ENCODE measurements at regions not wholly inside any gene's neighbourhood (a gene's known extent, or its start where the extent isn't known, plus 50 kb on each side); places are given as distances from the start of the nearest gene placed in this dataset.

GRCh38 chr21:35337573-35337972 lies 288.5 kb upstream of the RUNX1 start:
- no peak for ATAC-seq
- TF ChIP-seq ZC3H10 (CRISPR knock-in tag; IDR thresholded peaks at IDR 0.05) (no peak), TSHZ2 (CRISPR knock-in tag; IDR thresholded peaks at IDR 0.05) (no peak), PATZ1 (CRISPR knock-in tag; IDR thresholded peaks at IDR 0.05; ENCODE audit: borderline replicate concordance) (no peak), ISL1 (CRISPR knock-in tag; IDR thresholded peaks at IDR 0.05) (no peak), TOX (CRISPR knock-in tag; IDR thresholded peaks at IDR 0.05; ENCODE audit: borderline replicate concordance) (no peak), TCF4 (CRISPR knock-in tag; IDR thresholded peaks at IDR 0.05; ENCODE audit: borderline replicate concordance) (no peak), ZFP3 (CRISPR knock-in tag; IDR thresholded peaks at IDR 0.05) (no peak), CSDC2 (CRISPR knock-in tag; IDR thresholded peaks at IDR 0.05) (no peak), POU6F1 (CRISPR knock-in tag; IDR thresholded peaks at IDR 0.05; ENCODE audit: borderline replicate concordance, low read depth) (no peak), BACH2 (CRISPR knock-in tag; IDR thresholded peaks at IDR 0.05; ENCODE audit: borderline replicate concordance) (no peak), ZNF565 (CRISPR knock-in tag; conservative IDR thresholded peaks at IDR 0.05; ENCODE audit: low read depth) (no peak), OSR1 (CRISPR knock-in tag; IDR thresholded peaks at IDR 0.05) (no peak), ZNF8 (CRISPR knock-in tag; IDR thresholded peaks at IDR 0.05) (no peak), ESRRG (CRISPR knock-in tag; IDR thresholded peaks at IDR 0.05) (no peak), ZNF70 (CRISPR knock-in tag; IDR thresholded peaks at IDR 0.05) (no peak), GLIS3 (CRISPR knock-in tag; IDR thresholded peaks at IDR 0.05) (no peak), PPARA (CRISPR knock-in tag; IDR thresholded peaks at IDR 0.05; ENCODE audit: borderline replicate concordance) (no peak), RARB (CRISPR knock-in tag; IDR thresholded peaks at IDR 0.05) (no peak), ZFP30 (CRISPR knock-in tag; IDR thresholded peaks at IDR 0.05) (no peak)
- TF ChIP-seq, protein P1, sequence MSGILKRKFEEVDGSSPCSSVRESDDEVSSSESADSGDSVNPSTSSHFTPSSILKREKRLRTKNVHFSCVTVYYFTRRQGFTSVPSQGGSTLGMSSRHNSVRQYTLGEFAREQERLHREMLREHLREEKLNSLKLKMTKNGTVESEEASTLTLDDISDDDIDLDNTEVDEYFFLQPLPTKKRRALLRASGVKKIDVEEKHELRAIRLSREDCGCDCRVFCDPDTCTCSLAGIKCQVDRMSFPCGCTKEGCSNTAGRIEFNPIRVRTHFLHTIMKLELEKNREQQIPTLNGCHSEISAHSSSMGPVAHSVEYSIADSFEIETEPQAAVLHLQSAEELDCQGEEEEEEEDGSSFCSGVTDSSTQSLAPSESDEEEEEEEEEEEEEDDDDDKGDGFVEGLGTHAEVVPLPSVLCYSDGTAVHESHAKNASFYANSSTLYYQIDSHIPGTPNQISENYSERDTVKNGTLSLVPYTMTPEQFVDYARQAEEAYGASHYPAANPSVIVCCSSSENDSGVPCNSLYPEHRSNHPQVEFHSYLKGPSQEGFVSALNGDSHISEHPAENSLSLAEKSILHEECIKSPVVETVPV (CRISPR knock-in tag; IDR thresholded peaks at IDR 0.05) = no peak

DNA sequence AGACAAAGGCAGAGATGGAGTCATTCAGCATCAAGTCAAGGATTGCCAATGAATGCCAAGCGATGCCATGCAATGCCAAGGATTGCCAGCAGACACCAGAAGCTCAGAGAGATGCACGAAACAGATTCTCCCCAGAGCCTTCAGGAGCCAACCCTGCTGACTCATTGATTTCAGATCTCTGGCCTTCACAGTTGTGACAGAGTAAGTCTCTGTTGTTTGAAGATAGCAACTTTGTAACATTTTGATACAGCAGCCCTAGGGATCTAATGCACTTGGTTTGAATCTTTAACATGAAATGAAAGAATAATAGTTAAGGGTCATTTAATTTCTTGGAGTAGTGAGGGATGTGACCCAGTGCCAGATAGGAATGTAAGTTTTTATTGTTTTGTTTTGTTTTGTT lies 287.4 kb upstream of the RUNX1 start:
- ATAC-seq = no peak
- TF ChIP-seq TCF4 (CRISPR knock-in tag; IDR thresholded peaks at IDR 0.05; ENCODE audit: borderline replicate concordance) (no peak), ZNF8 (CRISPR knock-in tag; IDR thresholded peaks at IDR 0.05) (no peak), ARNTL (CRISPR knock-in tag; IDR thresholded peaks at IDR 0.05; ENCODE audit: borderline replicate concordance, low read depth) (no peak), ZNF565 (CRISPR knock-in tag; conservative IDR thresholded peaks at IDR 0.05; ENCODE audit: low read depth) (no peak)

- ATAC-seq = no peak
- TF ChIP-seq ISL1 (CRISPR knock-in tag; IDR thresholded peaks at IDR 0.05) (no peak), BACH2 (CRISPR knock-in tag; IDR thresholded peaks at IDR 0.05; ENCODE audit: borderline replicate concordance) (no peak), ESRRG (CRISPR knock-in tag; IDR thresholded peaks at IDR 0.05) (no peak), TCF4 (CRISPR knock-in tag; IDR thresholded peaks at IDR 0.05; ENCODE audit: borderline replicate concordance) (no peak), PPARA (CRISPR knock-in tag; IDR thresholded peaks at IDR 0.05; ENCODE audit: borderline replicate concordance) (no peak), ZC3H10 (CRISPR knock-in tag; IDR thresholded peaks at IDR 0.05) (no peak), GLIS3 (CRISPR knock-in tag; IDR thresholded peaks at IDR 0.05) (no peak)
Measured at GRCh38 chr21:35335951-35336446, 286.9 kb upstream of the RUNX1 start.

Data from SK-N-SH treated with all-trans-retinoic acid at 6 μM for 48 hours (cell line).